K562 (cell line): ENCODE measurements at regions not wholly inside any gene's neighbourhood (a gene's known extent, or its start where the extent isn't known, plus 50 kb on each side); places are given as distances from the start of the nearest gene placed in this dataset.

ENCODE experiments used
- ATAC-seq: fragments of 200-7000 bp; cut with Tn5 transposase; 3 replicates; pipeline ENCODE4 v1.9.1; 2020; ENCODE audit warnings: moderate library complexity
- BruUV-seq: library from RNA; stranded (reverse); fragments of 400-500 nt; replicated peaks from 2 replicates; lab custom pipeline; 2021; lab: Mats Ljungman, UMichigan
- CTCF ChIA-PET: fragments of 300-600 bp; formaldehyde crosslinking; extraction: SDS; loops from one replicate; lab custom pipeline; 2021; ENCODE audit warnings: low intra/inter-chr PET ratio; lab: Yijun Ruan, JAX
- POLR2A ChIA-PET: fragments of 300-600, 350-650 bp; sonication (Branson Sonifier 250); formaldehyde crosslinking; extraction: SDS; loops from one replicate; lab custom pipeline; 2021; ENCODE audit warnings: antibody characterized with exemption, inconsistent platforms; lab: Yijun Ruan, JAX
- DNase-seq, 4 experiments: peaks; one replicate each; pipeline versions ENCODE4 v3.0.0 to v3.0.0-alpha.2; 2011 to 2018; ENCODE audit warnings: low spot score in 3 of 4, mixed read lengths in 3 of 4; ENCODE audit errors: extremely low read depth in 1 of 4
- FAIRE-seq: peaks from 2 replicates; lab custom pipeline; 2011; peaks lifted over from hg19 to GRCh38; lab: Jason Lieb, UNC
- H2AFZ ChIP-seq: 2 replicates; pipeline ENCODE4 v1.6.0; 2011; ENCODE audit warnings: low read depth, low read length, control low read depth, inconsistent platforms
- H3K27ac ChIP-seq: fragments of 200-600 bp; 3 replicates; pipeline ENCODE4 v1.8.0; 2011; ENCODE audit warnings: low read depth, mild to moderate bottlenecking, control low read depth, inconsistent platforms, low read length, moderate library complexity, mixed read lengths; ENCODE audit errors: extremely low read depth
- H3K27me3 ChIP-seq, 2 experiments: fragments of 300-600 bp in 1 of 2; 2 replicates in 1 of 2; 3 replicates in 1 of 2; pipeline versions ENCODE4 v1.6.0 to v1.8.0; 2011; ENCODE audit warnings: inconsistent platforms in 2 of 2, low read length in 2 of 2, mild to moderate bottlenecking in 1 of 2, mixed read lengths in 1 of 2, moderate library complexity in 1 of 2; ENCODE audit not compliant: control insufficient read depth in 2 of 2, insufficient read depth in 2 of 2
- H3K36me3 ChIP-seq: fragments of 300-600 bp; 3 replicates; pipeline ENCODE4 v1.8.0; 2011; ENCODE audit warnings: mild to moderate bottlenecking, low read length, inconsistent platforms; ENCODE audit not compliant: control insufficient read depth, insufficient read depth
- H3K4me1 ChIP-seq, 2 experiments: fragments of 200-600 bp in 1 of 2; replicated peaks in 1 of 2; 2 replicates in 1 of 2; 3 replicates in 1 of 2; pipeline versions ENCODE4 v1.5.1 to v1.8.0; 2011; ENCODE audit warnings: inconsistent platforms in 2 of 2, low read length in 2 of 2, mild to moderate bottlenecking in 1 of 2, mixed read lengths in 1 of 2, moderate library complexity in 1 of 2; ENCODE audit not compliant: control insufficient read depth in 2 of 2, insufficient read depth in 2 of 2
- H3K4me2 ChIP-seq: 2 replicates; pipeline ENCODE4 v1.6.1; 2011; ENCODE audit warnings: low read length, control low read depth, inconsistent platforms, mixed read lengths; ENCODE audit not compliant: insufficient read depth
- H3K4me3 ChIP-seq: fragments of 200-600 bp; sonication (generic), shearing (Covaris generic); 2 replicates; pipeline ENCODE4 v1.5.1; 2016; ENCODE audit warnings: control low read depth, inconsistent platforms
- H3K79me2 ChIP-seq: fragments of 200-600 bp; 3 replicates; pipeline ENCODE4 v1.8.0; 2011; ENCODE audit warnings: low read length, inconsistent platforms; ENCODE audit not compliant: control insufficient read depth, insufficient read depth
- H3K9ac ChIP-seq, 2 experiments: 2 replicates each; pipeline versions ENCODE4 v1.6.0 to v1.6.1; 2011; ENCODE audit warnings: low read depth in 2 of 2, low read length in 2 of 2, control low read depth in 1 of 2, inconsistent platforms in 1 of 2, mild to moderate bottlenecking in 1 of 2, mixed read lengths in 1 of 2; ENCODE audit not compliant: insufficient read depth in 1 of 2
- H3K9me1 ChIP-seq: one replicate; pipeline ENCODE4 v1.6.0; 2011; ENCODE audit warnings: inconsistent platforms, mild to moderate bottlenecking, low read length, moderate library complexity; ENCODE audit not compliant: control insufficient read depth, insufficient read depth
- H3K9me3 ChIP-seq: replicated peaks from 2 replicates; pipeline ENCODE4 v1.5.1; 2011; ENCODE audit warnings: low read depth, low read length, inconsistent platforms; ENCODE audit not compliant: control insufficient read depth, insufficient read depth
- H4K20me1 ChIP-seq: replicated peaks from 2 replicates; pipeline ENCODE4 v1.6.1; 2011; ENCODE audit warnings: low read length, inconsistent platforms, mixed read lengths; ENCODE audit not compliant: control insufficient read depth, insufficient read depth
- ATF1 ChIP-seq, 2 experiments: fragments of 450-650 bp in 1 of 2; IDR thresholded peaks; 2 replicates each; pipeline ENCODE4 v1.6.1; 2016; ENCODE audit warnings: missing compliant biosample characterization in 1 of 2, missing genetic modification characterization in 1 of 2
- GATA2 ChIP-seq: sonication (generic); formaldehyde crosslinking; IDR thresholded peaks from 2 replicates; pipeline ENCODE4 v1.4.0; 2020; ENCODE audit warnings: mild to moderate bottlenecking, missing genetic modification reagents
- KAT8 ChIP-seq: fragments of 450-650 bp; IDR thresholded peaks from 2 replicates; pipeline ENCODE4 v1.6.1; 2016; ENCODE audit warnings: low read depth, mild to moderate bottlenecking
- MEIS2 ChIP-seq: fragments of 450-650 bp; IDR thresholded peaks from 2 replicates; pipeline ENCODE4 v1.6.1; 2014; ENCODE audit warnings: mild to moderate bottlenecking; ENCODE audit not compliant: partially characterized antibody
- NCOA1 ChIP-seq: fragments of 450-650 bp; IDR thresholded peaks from 2 replicates; pipeline ENCODE4 v1.6.1; 2016; ENCODE audit warnings: low read depth
- ZNF133 ChIP-seq: fragments of 250-450 bp; sonication (Bioruptor Pico); IDR thresholded peaks from 2 replicates; pipeline ENCODE4 v1.4.0; 2020; ENCODE audit warnings: mild to moderate bottlenecking
- ZNF780A ChIP-seq: fragments of 250-450 bp; sonication (Bioruptor Pico); IDR thresholded peaks from 2 replicates; pipeline ENCODE4 v1.5.0; 2021; ENCODE audit warnings: mild to moderate bottlenecking
- WGBS: fragments of 100-300 bp; shearing (Covaris generic); methylation state at CpG from one replicate; pipeline ENCODE4 v1.1.6; 2016; ENCODE audit warnings: low coverage, mixed read lengths; ENCODE audit not compliant: insufficient coverage; ENCODE audit errors: missing lambda C conversion rate; 5-methylcytosine and 5-hydroxymethylcytosine counted together
- in situ Hi-C: fragments of 300-500 bp; cut with MboI; formaldehyde crosslinking; loops from 4 replicates; pipeline ENCODE4 v1.15.0; 2018; ENCODE audit warnings: inconsistent platforms, mixed read lengths
- intact Hi-C: fragments of 100-400 bp; cut with micrococcal nuclease; formaldehyde crosslinking; loops from 2 replicates; pipeline ENCODE4 v1.14.2; 2022

DNA sequence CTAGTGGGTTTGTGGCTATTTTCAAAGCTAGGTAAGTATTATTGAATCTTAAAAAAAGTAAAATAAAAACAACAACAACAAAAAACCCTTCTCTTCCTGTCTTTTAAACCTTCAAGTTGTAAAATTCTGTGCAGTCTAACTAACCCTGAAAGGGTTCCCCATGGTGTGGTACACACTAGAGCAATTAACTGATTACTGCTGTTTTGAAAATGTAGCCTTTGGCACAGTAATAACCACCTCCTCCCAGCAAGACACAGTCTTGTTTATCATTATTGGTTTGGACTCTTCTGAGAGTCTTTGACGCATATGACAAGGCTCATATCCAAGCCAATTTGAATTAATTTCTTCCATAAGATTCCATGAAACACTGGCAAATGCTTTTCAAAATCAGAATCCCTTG is 2184.6 kb upstream of the PIK3C3 start:
- Histone ChIP-seq H3K9me3 (no peaks in the 10 kb centered on the region; the same call in 1 of the 2 replicates), H3K27ac (no peak overlapping the region), H3K79me2 (no peaks in the 10 kb centered on the region), H2AFZ (no peak overlapping the region), H3K9ac (no peak overlapping the region), H3K9me1 (no peaks in the 10 kb centered on the region), H3K27me3 (no peaks in the 10 kb centered on the region), H3K4me1 (no peaks in the 10 kb centered on the region), H3K4me3 (no peak overlapping the region), H3K4me2 (no peak overlapping the region), H3K36me3 (no peaks in the 10 kb centered on the region), H4K20me1 (no peaks in the 10 kb centered on the region)
- intact Hi-C loops: no loop called here
- CTCF ChIA-PET: no interaction called here
- in situ Hi-C loops: no loop called here
- TF ChIP-seq ATF1 (CRISPR knock-in tag; IDR thresholded peaks at IDR 0.05): no peak
- no peak for TF ChIP-seq ATF1 (tag; IDR thresholded peaks at IDR 0.05)
- POLR2A ChIA-PET: no interaction called here
- WGBS: 11% methylated on average over 1 of the region's 1 CpG
- ATAC-seq: no peak
- BruUV-seq: no TSS peak
- FAIRE-seq: no peak
- DNase-seq: no peak

DNA sequence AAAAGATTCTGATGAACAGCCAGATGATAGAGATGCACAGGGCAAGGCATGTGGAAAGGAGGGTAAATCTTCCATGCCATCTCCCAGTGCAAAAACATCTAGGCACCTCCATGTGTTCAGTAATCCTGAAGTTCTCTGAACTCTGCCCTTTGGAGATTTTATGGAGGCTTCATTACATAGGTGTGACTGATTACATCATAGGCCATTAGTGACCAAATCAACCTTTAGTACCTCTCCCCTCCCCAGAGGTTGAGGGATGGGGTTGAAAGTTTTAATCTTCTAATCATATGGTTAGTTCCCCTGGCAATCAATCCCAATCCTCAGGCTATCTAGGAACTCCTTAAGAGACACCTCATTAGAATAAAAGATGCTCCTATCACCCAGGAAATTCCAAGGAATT is 2190.2 kb upstream of the PIK3C3 start:
- H3K4me3 ChIP-seq: no peak overlapping the region
- H3K79me2 ChIP-seq: no peaks in the 10 kb centered on the region
- no peaks in the 10 kb centered on the region for H3K9me3 ChIP-seq
- H3K9ac ChIP-seq: no peak overlapping the region
- in situ Hi-C loops: no loop called here
- TF ChIP-seq GATA2 (CRISPR knock-in tag) (no peak), KAT8 (no peak), NCOA1 (no peak), MEIS2 (no peak), ZNF133 (CRISPR knock-in tag) (no peak), ZNF780A (CRISPR knock-in tag) (no peak)
- FAIRE-seq: no peak
- no peak for DNase-seq
- H2AFZ ChIP-seq: no peak overlapping the region
- no peaks in the 10 kb centered on the region for H3K9me1 ChIP-seq
- no peaks in the 10 kb centered on the region for H3K27me3 ChIP-seq
- H3K27ac ChIP-seq: no peak overlapping the region
- H3K4me1 ChIP-seq: no peaks in the 10 kb centered on the region
- ChIA-PET POLR2A (no interaction called here), CTCF (no interaction called here)
- no peak overlapping the region for H3K4me2 ChIP-seq
- no peaks in the 10 kb centered on the region for H3K36me3 ChIP-seq
- intact Hi-C loops: no loop called here
- no peaks in the 10 kb centered on the region for H4K20me1 ChIP-seq
- BruUV-seq: no TSS peak
- no peak for ATAC-seq
